Cardiac muscle cell (in vitro differentiated cells and primary cell): ENCODE measurements at regions not wholly inside any gene's neighbourhood (a gene's known extent, or its start where the extent isn't known, plus 50 kb on each side); places are given as distances from the start of the nearest gene placed in this dataset.

ENCODE experiments used
- DNase-seq, 2 donors: peaks; one replicate each; pipeline versions ENCODE4 v3.0.0 to v3.0.0-alpha.2; 2010 to 2017; ENCODE audit warnings: low read depth in 1 of 2, low spot score in 1 of 2
- H3K27ac ChIP-seq: fragments of 200-600 bp; sonication (generic); 2 replicates; pipeline ENCODE4 v1.5.1; 2016
- H3K27me3 ChIP-seq: fragments of 200-600 bp; sonication (generic); 2 replicates; pipeline ENCODE4 v1.6.0; 2016; ENCODE audit warnings: control low read depth
- H3K36me3 ChIP-seq: fragments of 200-600 bp; sonication (generic); 2 replicates; pipeline ENCODE4 v1.5.1; 2016; ENCODE audit warnings: control low read depth
- H3K4me1 ChIP-seq: fragments of 200-600 bp; sonication (generic); 2 replicates; pipeline ENCODE4 v1.8.1; 2017; ENCODE audit warnings: low read depth, mild to moderate bottlenecking, mixed run types
- H3K4me3 ChIP-seq: fragments of 200-600 bp; sonication (generic); 2 replicates; pipeline ENCODE4 v1.5.1; 2016; ENCODE audit warnings: mild to moderate bottlenecking
- H3K9me3 ChIP-seq: fragments of 200-600 bp; sonication (generic); 2 replicates; pipeline ENCODE4 v1.5.1; 2017; ENCODE audit warnings: low read depth, mild to moderate bottlenecking, control low read depth
- TF ChIP-seq, protein P1 (sequence below): IDR thresholded peaks from 2 replicates; pipeline ENCODE4 v1.5.1; 2012; ENCODE audit warnings: low read depth, mild to moderate bottlenecking, low read length

- Histone ChIP-seq H3K4me1 (no peaks in the 10 kb centered on the region), H3K9me3 (no peaks in the 10 kb centered on the region), H3K27me3 (no peaks in the 10 kb centered on the region), H3K27ac (no peak overlapping the region), H3K4me3 (no peak overlapping the region), H3K36me3 (no peaks in the 10 kb centered on the region)
- TF ChIP-seq, protein P1, sequence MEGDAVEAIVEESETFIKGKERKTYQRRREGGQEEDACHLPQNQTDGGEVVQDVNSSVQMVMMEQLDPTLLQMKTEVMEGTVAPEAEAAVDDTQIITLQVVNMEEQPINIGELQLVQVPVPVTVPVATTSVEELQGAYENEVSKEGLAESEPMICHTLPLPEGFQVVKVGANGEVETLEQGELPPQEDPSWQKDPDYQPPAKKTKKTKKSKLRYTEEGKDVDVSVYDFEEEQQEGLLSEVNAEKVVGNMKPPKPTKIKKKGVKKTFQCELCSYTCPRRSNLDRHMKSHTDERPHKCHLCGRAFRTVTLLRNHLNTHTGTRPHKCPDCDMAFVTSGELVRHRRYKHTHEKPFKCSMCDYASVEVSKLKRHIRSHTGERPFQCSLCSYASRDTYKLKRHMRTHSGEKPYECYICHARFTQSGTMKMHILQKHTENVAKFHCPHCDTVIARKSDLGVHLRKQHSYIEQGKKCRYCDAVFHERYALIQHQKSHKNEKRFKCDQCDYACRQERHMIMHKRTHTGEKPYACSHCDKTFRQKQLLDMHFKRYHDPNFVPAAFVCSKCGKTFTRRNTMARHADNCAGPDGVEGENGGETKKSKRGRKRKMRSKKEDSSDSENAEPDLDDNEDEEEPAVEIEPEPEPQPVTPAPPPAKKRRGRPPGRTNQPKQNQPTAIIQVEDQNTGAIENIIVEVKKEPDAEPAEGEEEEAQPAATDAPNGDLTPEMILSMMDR = no peak
- no peak for DNase-seq
These were observed 53.4 kb downstream of the RGS2 start for GRCh38 chr1:192862271-192862670.

DNA sequence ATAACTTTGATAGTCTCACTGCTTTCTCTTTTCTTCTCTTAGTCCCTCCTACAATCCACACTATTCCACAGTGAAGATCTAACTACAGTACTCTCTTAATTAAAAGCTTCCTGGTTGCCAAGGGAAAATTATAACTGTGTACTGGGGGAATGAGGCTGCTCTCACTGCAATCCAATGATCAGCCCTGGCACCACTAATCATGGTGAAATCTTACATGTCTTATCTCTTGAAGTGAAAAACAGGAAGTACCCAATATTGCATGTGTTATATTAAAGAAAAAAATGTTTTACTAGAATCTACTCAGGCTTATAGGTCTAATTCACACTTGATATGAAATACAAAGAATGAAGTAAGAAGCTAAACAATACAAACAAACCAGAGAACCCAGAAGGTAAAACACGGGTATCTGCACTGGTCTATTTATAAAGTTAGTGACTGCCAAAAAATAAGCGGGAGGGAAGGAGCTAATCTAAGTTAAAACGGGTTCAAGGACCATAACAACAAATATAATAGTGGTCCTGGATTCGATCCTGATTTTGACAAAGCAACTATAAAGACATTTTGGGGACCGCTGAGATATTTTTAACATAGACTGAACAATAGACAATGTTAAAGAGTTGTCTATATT lies 57.5 kb downstream of the RGS2 start:
- Histone ChIP-seq H3K9me3 (no peaks in the 10 kb centered on the region), H3K36me3 (no peaks in the 10 kb centered on the region), H3K4me3 (no peak overlapping the region), H3K27me3 (no peaks in the 10 kb centered on the region), H3K4me1 (no peaks in the 10 kb centered on the region), H3K27ac (no peak overlapping the region)
- TF ChIP-seq, protein P1 = no peak
- no peak for DNase-seq

GRCh38 chr1:192867180-192867579 lies 58.3 kb downstream of the RGS2 start:
- DNase-seq = no peak
- no peaks in the 10 kb centered on the region for H3K36me3 ChIP-seq
- H3K4me1 ChIP-seq = no peaks in the 10 kb centered on the region
- H3K9me3 ChIP-seq = no peaks in the 10 kb centered on the region
- H3K27ac ChIP-seq = no peak overlapping the region
- H3K27me3 ChIP-seq = no peaks in the 10 kb centered on the region
- TF ChIP-seq, protein P1 = no peak
- no peak overlapping the region for H3K4me3 ChIP-seq

- TF ChIP-seq, protein P1 = no peak
- no peak for DNase-seq
- Histone ChIP-seq H3K27me3 (no peaks in the 10 kb centered on the region), H3K4me1 (no peaks in the 10 kb centered on the region), H3K27ac (no peak overlapping the region), H3K4me3 (no peak overlapping the region), H3K36me3 (no peaks in the 10 kb centered on the region), H3K9me3 (no peaks in the 10 kb centered on the region)
These were observed 60.6 kb downstream of the RGS2 start for GRCh38 chr1:192869308-192869940.

DNA sequence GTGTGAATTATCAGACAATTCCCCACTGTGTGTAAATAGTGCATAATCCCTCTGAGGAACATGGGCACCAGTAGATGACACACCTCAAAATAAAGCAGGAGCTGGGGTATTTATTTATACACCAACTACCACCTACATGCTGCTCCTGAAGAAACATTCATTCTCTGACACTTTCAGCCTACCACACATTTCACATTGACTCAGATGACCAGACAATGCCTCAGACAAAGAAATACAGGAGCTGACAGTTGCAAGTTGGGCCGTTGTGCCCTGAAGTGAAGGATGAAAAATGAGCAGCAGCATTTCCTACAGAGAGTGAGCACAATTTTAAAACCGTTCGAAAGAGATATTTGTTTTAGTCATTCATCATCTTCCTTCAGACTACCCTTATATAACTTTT lies 63.2 kb downstream of the RGS2 start:
- Histone ChIP-seq H3K36me3 (no peaks in the 10 kb centered on the region), H3K4me3 (no peak overlapping the region), H3K27ac (no peak overlapping the region), H3K27me3 (no peaks in the 10 kb centered on the region), H3K9me3 (no peaks in the 10 kb centered on the region), H3K4me1 (no peaks in the 10 kb centered on the region)
- TF ChIP-seq, protein P1 = no peak
- no peak for DNase-seq
